K562 (cell line): ENCODE measurements at regions not wholly inside any gene's neighbourhood (a gene's known extent, or its start where the extent isn't known, plus 50 kb on each side); places are given as distances from the start of the nearest gene placed in this dataset.

ENCODE experiments used
- ATAC-seq: fragments of 200-7000 bp; cut with Tn5 transposase; 3 replicates; pipeline ENCODE4 v1.9.1; 2020; ENCODE audit warnings: moderate library complexity
- BruUV-seq: library from RNA; stranded (reverse); fragments of 400-500 nt; replicated peaks from 2 replicates; lab custom pipeline; 2021; lab: Mats Ljungman, UMichigan
- CTCF ChIA-PET: fragments of 300-600 bp; formaldehyde crosslinking; extraction: SDS; loops from one replicate; lab custom pipeline; 2021; ENCODE audit warnings: low intra/inter-chr PET ratio; lab: Yijun Ruan, JAX
- POLR2A ChIA-PET: fragments of 300-600, 350-650 bp; sonication (Branson Sonifier 250); formaldehyde crosslinking; extraction: SDS; loops from one replicate; lab custom pipeline; 2021; ENCODE audit warnings: antibody characterized with exemption, inconsistent platforms; lab: Yijun Ruan, JAX
- DNase-seq, 4 experiments: peaks; one replicate each; pipeline versions ENCODE4 v3.0.0 to v3.0.0-alpha.2; 2011 to 2018; ENCODE audit warnings: low spot score in 3 of 4, mixed read lengths in 3 of 4; ENCODE audit errors: extremely low read depth in 1 of 4
- FAIRE-seq: peaks from 2 replicates; lab custom pipeline; 2011; peaks lifted over from hg19 to GRCh38; lab: Jason Lieb, UNC
- H2AFZ ChIP-seq: 2 replicates; pipeline ENCODE4 v1.6.0; 2011; ENCODE audit warnings: low read depth, low read length, control low read depth, inconsistent platforms
- H3K27ac ChIP-seq: fragments of 200-600 bp; 3 replicates; pipeline ENCODE4 v1.8.0; 2011; ENCODE audit warnings: low read depth, mild to moderate bottlenecking, control low read depth, inconsistent platforms, low read length, moderate library complexity, mixed read lengths; ENCODE audit errors: extremely low read depth
- H3K27me3 ChIP-seq, 2 experiments: fragments of 300-600 bp in 1 of 2; 2 replicates in 1 of 2; 3 replicates in 1 of 2; pipeline versions ENCODE4 v1.6.0 to v1.8.0; 2011; ENCODE audit warnings: inconsistent platforms in 2 of 2, low read length in 2 of 2, mild to moderate bottlenecking in 1 of 2, mixed read lengths in 1 of 2, moderate library complexity in 1 of 2; ENCODE audit not compliant: control insufficient read depth in 2 of 2, insufficient read depth in 2 of 2
- H3K36me3 ChIP-seq: fragments of 300-600 bp; 3 replicates; pipeline ENCODE4 v1.8.0; 2011; ENCODE audit warnings: mild to moderate bottlenecking, low read length, inconsistent platforms; ENCODE audit not compliant: control insufficient read depth, insufficient read depth
- H3K4me1 ChIP-seq, 2 experiments: fragments of 200-600 bp in 1 of 2; replicated peaks in 1 of 2; 2 replicates in 1 of 2; 3 replicates in 1 of 2; pipeline versions ENCODE4 v1.5.1 to v1.8.0; 2011; ENCODE audit warnings: inconsistent platforms in 2 of 2, low read length in 2 of 2, mild to moderate bottlenecking in 1 of 2, mixed read lengths in 1 of 2, moderate library complexity in 1 of 2; ENCODE audit not compliant: control insufficient read depth in 2 of 2, insufficient read depth in 2 of 2
- H3K4me2 ChIP-seq: 2 replicates; pipeline ENCODE4 v1.6.1; 2011; ENCODE audit warnings: low read length, control low read depth, inconsistent platforms, mixed read lengths; ENCODE audit not compliant: insufficient read depth
- H3K4me3 ChIP-seq: fragments of 200-600 bp; sonication (generic), shearing (Covaris generic); 2 replicates; pipeline ENCODE4 v1.5.1; 2016; ENCODE audit warnings: control low read depth, inconsistent platforms
- H3K79me2 ChIP-seq: fragments of 200-600 bp; 3 replicates; pipeline ENCODE4 v1.8.0; 2011; ENCODE audit warnings: low read length, inconsistent platforms; ENCODE audit not compliant: control insufficient read depth, insufficient read depth
- H3K9ac ChIP-seq, 2 experiments: 2 replicates each; pipeline versions ENCODE4 v1.6.0 to v1.6.1; 2011; ENCODE audit warnings: low read depth in 2 of 2, low read length in 2 of 2, control low read depth in 1 of 2, inconsistent platforms in 1 of 2, mild to moderate bottlenecking in 1 of 2, mixed read lengths in 1 of 2; ENCODE audit not compliant: insufficient read depth in 1 of 2
- H3K9me1 ChIP-seq: one replicate; pipeline ENCODE4 v1.6.0; 2011; ENCODE audit warnings: inconsistent platforms, mild to moderate bottlenecking, low read length, moderate library complexity; ENCODE audit not compliant: control insufficient read depth, insufficient read depth
- H3K9me3 ChIP-seq: replicated peaks from 2 replicates; pipeline ENCODE4 v1.5.1; 2011; ENCODE audit warnings: low read depth, low read length, inconsistent platforms; ENCODE audit not compliant: control insufficient read depth, insufficient read depth
- H4K20me1 ChIP-seq: replicated peaks from 2 replicates; pipeline ENCODE4 v1.6.1; 2011; ENCODE audit warnings: low read length, inconsistent platforms, mixed read lengths; ENCODE audit not compliant: control insufficient read depth, insufficient read depth
- HNRNPH1 ChIP-seq: fragments of 200-400 bp; formaldehyde crosslinking; optimal IDR thresholded peaks from 2 replicates; pipeline ENCODE3; 2017; ENCODE audit warnings: low read depth, mild to moderate bottlenecking, low read length, moderate library complexity
- MEIS2 ChIP-seq: fragments of 450-650 bp; IDR thresholded peaks from 2 replicates; pipeline ENCODE4 v1.6.1; 2014; ENCODE audit warnings: mild to moderate bottlenecking; ENCODE audit not compliant: partially characterized antibody
- NRF1 ChIP-seq, 2 experiments: fragments of 450-650 bp; IDR thresholded peaks in 1 of 2; conservative IDR thresholded peaks in 1 of 2; 2 replicates each; pipeline ENCODE4 v1.6.1; 2014; ENCODE audit warnings: mild to moderate bottlenecking in 2 of 2
- POLR3G ChIP-seq: IDR thresholded peaks from 2 replicates; pipeline ENCODE4 v1.6.1; 2011; ENCODE audit not compliant: insufficient read length, insufficient replicate concordance; ENCODE audit errors: extremely low read depth
- RAD21 ChIP-seq, 2 experiments: fragments of 250-450 bp in 1 of 2; fragments of 450-650 bp in 1 of 2; sonication (Bioruptor Pico) in 1 of 2; formaldehyde crosslinking in 1 of 2; IDR thresholded peaks in 1 of 2; conservative IDR thresholded peaks in 1 of 2; 2 replicates each; pipeline versions ENCODE4 v1.4.0 to v1.8.0; 2020 to 2022; ENCODE audit warnings: mild to moderate bottlenecking in 2 of 2, moderate library complexity in 1 of 2
- SREBF2 ChIP-seq: sonication (generic); formaldehyde crosslinking; IDR thresholded peaks from 2 replicates; pipeline ENCODE4 v1.4.0; 2020; ENCODE audit warnings: mild to moderate bottlenecking, missing genetic modification reagents
- ZFP36 ChIP-seq: fragments of 150-350 bp; IDR thresholded peaks from 2 replicates; pipeline ENCODE4 v1.6.1; 2018; ENCODE audit warnings: low read length, low read depth; ENCODE audit not compliant: partially characterized antibody
- ZNF23 ChIP-seq: fragments of 250-450 bp; sonication (Bioruptor Pico); IDR thresholded peaks from 2 replicates; pipeline ENCODE4 v1.4.0; 2020; ENCODE audit warnings: mild to moderate bottlenecking
- ZNF316 ChIP-seq: fragments of 450-650 bp; IDR thresholded peaks from 2 replicates; pipeline ENCODE4 v1.6.1; 2016
- WGBS: fragments of 100-300 bp; shearing (Covaris generic); methylation state at CpG from one replicate; pipeline ENCODE4 v1.1.6; 2016; ENCODE audit warnings: low coverage, mixed read lengths; ENCODE audit not compliant: insufficient coverage; ENCODE audit errors: missing lambda C conversion rate; 5-methylcytosine and 5-hydroxymethylcytosine counted together
- in situ Hi-C: fragments of 300-500 bp; cut with MboI; formaldehyde crosslinking; loops from 4 replicates; pipeline ENCODE4 v1.15.0; 2018; ENCODE audit warnings: inconsistent platforms, mixed read lengths
- intact Hi-C: fragments of 100-400 bp; cut with micrococcal nuclease; formaldehyde crosslinking; loops from 2 replicates; pipeline ENCODE4 v1.14.2; 2022
- TF ChIP-seq, protein P1 (sequence below): fragments of 250-450 bp; sonication (Bioruptor Pico); IDR thresholded peaks from 2 replicates; pipeline ENCODE4 v1.8.0; 2022; ENCODE audit warnings: moderate library complexity, mild to moderate bottlenecking, inconsistent platforms

DNA sequence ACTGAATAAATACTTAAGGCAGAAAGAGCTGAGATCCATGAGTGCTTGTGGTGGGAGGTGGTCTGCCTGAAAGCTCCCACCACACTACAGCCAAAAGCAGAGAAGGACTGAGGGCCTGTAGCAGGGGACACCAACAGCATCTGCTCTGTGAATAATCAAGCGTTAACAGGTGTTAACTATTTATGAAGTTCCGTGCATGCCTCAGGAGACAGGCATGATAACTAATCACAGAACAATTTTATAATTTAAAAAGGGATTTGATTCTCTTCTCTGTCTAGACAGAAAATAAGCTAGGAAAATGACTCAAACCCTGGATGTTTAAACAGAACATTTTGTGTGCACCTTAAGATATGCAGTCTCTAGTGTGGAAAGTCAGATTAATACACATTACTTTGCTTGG lies 61.5 kb upstream of the GHITM start:
- Histone ChIP-seq H4K20me1 (no peaks in the 10 kb centered on the region; the same call in 1 of the 2 replicates), H3K27me3 (no peaks in the 10 kb centered on the region), H3K27ac (no peak overlapping the region), H3K4me3 (no peak overlapping the region), H3K79me2 (no peaks in the 10 kb centered on the region), H3K36me3 (no peaks in the 10 kb centered on the region), H3K4me2 (no peak overlapping the region), H3K9ac (no peak overlapping the region), H3K4me1 (peaks cover 4 to 5% of the 10 kb centered on the region in 2 experiments; a peak in 3 of 5 replicates), H3K9me3 (no peaks in the 10 kb centered on the region)
- no TSS peak for BruUV-seq
- 6% methylated on average over 2 of the region's 2 CpGs for WGBS
- ATAC-seq: no peak
- FAIRE-seq: no peak
- DNase-seq: no peak
- POLR2A ChIA-PET: no interaction called here
- no peak for TF ChIP-seq ZFP36
- TF ChIP-seq, all 486 proteins: peak for 0
- intact Hi-C loops (no loop called here), in situ Hi-C loops (no loop called here)
- H3K9me1 ChIP-seq: no peaks in the 10 kb centered on the region
- CTCF ChIA-PET: no interaction called here
- H2AFZ ChIP-seq: no peak overlapping the region

DNA sequence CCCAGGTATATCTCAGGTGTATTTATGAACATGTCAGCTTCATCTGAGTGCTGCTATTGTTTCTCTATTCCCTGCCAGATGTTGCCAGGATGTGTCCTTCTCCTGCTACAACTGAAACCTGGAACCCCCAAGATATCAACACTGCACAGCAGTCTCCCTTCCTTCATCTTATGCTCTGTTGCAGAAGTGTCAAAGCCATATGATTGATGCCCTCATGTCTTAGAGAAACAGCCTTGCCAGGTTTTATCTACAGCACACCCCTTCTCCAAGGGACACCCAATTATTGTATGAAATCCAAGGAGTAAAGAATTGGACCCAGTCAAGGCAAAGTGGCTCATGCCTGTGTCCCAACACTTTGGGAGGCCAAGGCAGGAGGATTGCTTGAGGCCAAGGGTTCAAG lies 60.5 kb upstream of the GHITM start:
- Histone ChIP-seq H3K79me2 (no peaks in the 10 kb centered on the region), H3K9me1 (no peaks in the 10 kb centered on the region), H3K9ac (no peak overlapping the region), H3K36me3 (no peaks in the 10 kb centered on the region), H3K4me3 (no peak overlapping the region), H3K27me3 (no peaks in the 10 kb centered on the region), H3K4me2 (no peak overlapping the region), H3K27ac (no peak overlapping the region), H3K4me1 (peaks cover 4 to 5% of the 10 kb centered on the region in 2 experiments; a peak in 3 of 5 replicates), H4K20me1 (no peaks in the 10 kb centered on the region; the same call in 1 of the 2 replicates), H3K9me3 (no peaks in the 10 kb centered on the region), H2AFZ (no peak overlapping the region)
- intact Hi-C loops (no loop called here), in situ Hi-C loops (no loop called here)
- FAIRE-seq (no peak), DNase-seq (no peak), ATAC-seq (no peak)
- CTCF ChIA-PET: no interaction called here
- no TSS peak for BruUV-seq
- POLR2A ChIA-PET: interaction anchor here (0.9 kb wide), 1 partner anchor 14 kb away, joined by 3 read pairs; no protein-coding TSS in a partner anchor
- TF ChIP-seq, protein P1, sequence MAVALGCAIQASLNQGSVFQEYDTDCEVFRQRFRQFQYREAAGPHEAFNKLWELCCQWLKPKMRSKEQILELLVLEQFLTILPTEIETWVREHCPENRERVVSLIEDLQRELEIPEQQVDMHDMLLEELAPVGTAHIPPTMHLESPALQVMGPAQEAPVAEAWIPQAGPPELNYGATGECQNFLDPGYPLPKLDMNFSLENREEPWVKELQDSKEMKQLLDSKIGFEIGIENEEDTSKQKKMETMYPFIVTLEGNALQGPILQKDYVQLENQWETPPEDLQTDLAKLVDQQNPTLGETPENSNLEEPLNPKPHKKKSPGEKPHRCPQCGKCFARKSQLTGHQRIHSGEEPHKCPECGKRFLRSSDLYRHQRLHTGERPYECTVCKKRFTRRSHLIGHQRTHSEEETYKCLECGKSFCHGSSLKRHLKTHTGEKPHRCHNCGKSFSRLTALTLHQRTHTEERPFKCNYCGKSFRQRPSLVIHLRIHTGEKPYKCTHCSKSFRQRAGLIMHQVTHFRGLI (CRISPR knock-in tag): no peak
- TF ChIP-seq NRF1 (conservative IDR thresholded peaks at IDR 0.05 in 1 of 2, IDR thresholded peaks at IDR 0.05 in 1 of 2) (no peak), RAD21 (CRISPR knock-in tag; conservative IDR thresholded peaks at IDR 0.05 in 1 of 2, IDR thresholded peaks at IDR 0.05 in 1 of 2) (no peak), SREBF2 (CRISPR knock-in tag) (no peak), POLR3G (no peak), MEIS2 (peak; percentile 35), ZNF316 (no peak), HNRNPH1 (no peak), ZNF23 (CRISPR knock-in tag) (no peak)
